GM13976 (cell line): ENCODE measurements at regions not wholly inside any gene's neighbourhood (a gene's known extent, or its start where the extent isn't known, plus 50 kb on each side); places are given as distances from the start of the nearest gene placed in this dataset.

Experiments
- DNase-seq: peaks from one replicate; pipeline ENCODE4 v3.0.0; 2012; ENCODE audit warnings: low spot score
- CTCF ChIP-seq: IDR thresholded peaks from 2 replicates; pipeline ENCODE4 v1.5.1; 2012; ENCODE audit warnings: borderline replicate concordance, mild to moderate bottlenecking; ENCODE audit not compliant: insufficient read depth; ENCODE audit errors: extremely low read depth, missing control alignments, control extremely low read depth
- in situ Hi-C: fragments of 300-500 bp; cut with MboI; formaldehyde crosslinking; loops from one replicate; pipeline ENCODE4 v1.12.0; 2022; ENCODE audit warnings: low sequenced_read_pairs, mixed read lengths, inconsistent platforms; ENCODE audit not compliant: unreplicated experiment

GRCh38 chr11:90747057-90747456 lies 524.2 kb upstream of the CHORDC1 start:
- no peak for TF ChIP-seq CTCF
- no peak for DNase-seq
- in situ Hi-C loops: no loop called here

- TF ChIP-seq CTCF: no peak
- in situ Hi-C loops: no loop called here
- DNase-seq: no peak
Measured at GRCh38 chr11:90744169-90744568, 521.3 kb upstream of the CHORDC1 start.

- in situ Hi-C loops: no loop called here
- no peak for DNase-seq
- no peak for TF ChIP-seq CTCF
Measured at GRCh38 chr11:90738799-90739198, 516.0 kb upstream of the CHORDC1 start.

GRCh38 chr11:90737444-90738050 lies 514.7 kb upstream of the CHORDC1 start:
- in situ Hi-C loops: no loop called here
- no peak for TF ChIP-seq CTCF
- no peak for DNase-seq

- DNase-seq: no peak
- in situ Hi-C loops: no loop called here
- TF ChIP-seq CTCF: no peak
Measured at GRCh38 chr11:90732486-90732885, 509.6 kb upstream of the CHORDC1 start.

- TF ChIP-seq CTCF: no peak
- in situ Hi-C loops: no loop called here
- DNase-seq: no peak
Measured at GRCh38 chr11:90723475-90723874, 500.6 kb upstream of the CHORDC1 start.
